PC-9 (cell line): ENCODE measurements at regions not wholly inside any gene's neighbourhood (a gene's known extent, or its start where the extent isn't known, plus 50 kb on each side); places are given as distances from the start of the nearest gene placed in this dataset.

ENCODE experiments used
- BruUV-seq: library from RNA; stranded (reverse); fragments of 400-500 nt; replicated peaks from 2 replicates; lab custom pipeline; 2021; lab: Mats Ljungman, UMichigan
- CTCF ChIA-PET: fragments of 300-600 bp; sonication (Branson Sonifier 250); formaldehyde crosslinking; loops from one replicate; lab custom pipeline; 2022; ENCODE audit warnings: antibody characterized with exemption; lab: Charles Lee
- POLR2A ChIA-PET: fragments of 300-600 bp; sonication (Branson Sonifier 250); formaldehyde crosslinking; loops from one replicate; lab custom pipeline; 2022; ENCODE audit warnings: antibody characterized with exemption; ENCODE audit not compliant: unreplicated experiment; lab: Charles Lee
- DNase-seq, 2 experiments: peaks; one replicate each; pipeline versions ENCODE4 v3.0.0 to v3.0.0-alpha.2; 2015 to 2022; ENCODE audit warnings: mixed read lengths in 1 of 2
- H2AFZ ChIP-seq: fragments of 200-600 bp; sonication (generic); 2 replicates; pipeline ENCODE4 v1.8.1; 2017; ENCODE audit warnings: antibody characterized with exemption
- H3F3A ChIP-seq: fragments of 200-600 bp; sonication (generic); 2 replicates; pipeline ENCODE4 v1.8.1; 2017; ENCODE audit warnings: antibody characterized with exemption, mild to moderate bottlenecking, low read depth; ENCODE audit not compliant: insufficient read depth
- H3K27ac ChIP-seq: fragments of 200-600 bp; sonication (generic); 2 replicates; pipeline ENCODE4 v1.6.1; 2016; ENCODE audit warnings: mixed run types
- H3K27me3 ChIP-seq: fragments of 200-600 bp; sonication (generic); 2 replicates; pipeline ENCODE4 v1.6.1; 2016; ENCODE audit warnings: low read depth, mixed run types; ENCODE audit not compliant: insufficient read depth
- H3K36me3 ChIP-seq: fragments of 200-600 bp; sonication (generic); 2 replicates; pipeline ENCODE4 v1.6.1; 2016; ENCODE audit warnings: low read depth, mixed run types
- H3K4me1 ChIP-seq: fragments of 200-600 bp; sonication (generic); replicated peaks from 2 replicates; pipeline ENCODE4 v1.6.1; 2016; ENCODE audit warnings: mixed run types; ENCODE audit not compliant: insufficient read depth
- H3K4me2 ChIP-seq: fragments of 200-600 bp; sonication (generic); 2 replicates; pipeline ENCODE4 v1.6.1; 2017; ENCODE audit warnings: mixed run types
- H3K4me3 ChIP-seq: fragments of 200-600 bp; sonication (generic); 2 replicates; pipeline ENCODE4 v1.6.1; 2016; ENCODE audit warnings: mixed run types
- H3K79me2 ChIP-seq: fragments of 200-600 bp; sonication (generic); 2 replicates; pipeline ENCODE4 v1.6.1; 2017; ENCODE audit warnings: low read depth, mixed run types
- H3K9me2 ChIP-seq: fragments of 200-600 bp; sonication (generic); 2 replicates; pipeline ENCODE4 v1.8.1; 2017; ENCODE audit warnings: mild to moderate bottlenecking; ENCODE audit not compliant: insufficient read depth
- H3K9me3 ChIP-seq: fragments of 200-600 bp; sonication (generic); 2 replicates; pipeline ENCODE4 v1.8.1; 2016; ENCODE audit warnings: low read depth; ENCODE audit not compliant: insufficient read depth
- H4K20me1 ChIP-seq: fragments of 200-600 bp; sonication (generic); 2 replicates; pipeline ENCODE4 v1.8.1; 2017; ENCODE audit not compliant: insufficient read depth
- CTCF ChIP-seq: fragments of 200-600 bp; sonication (generic); conservative IDR thresholded peaks from 2 replicates; pipeline ENCODE4 v1.6.1; 2017; ENCODE audit warnings: mixed run types, antibody characterized with exemption, mild to moderate bottlenecking, moderate library complexity
- EZH2 ChIP-seq: fragments of 200-600 bp; sonication (generic); IDR thresholded peaks from 2 replicates; pipeline ENCODE4 v1.8.0; 2017; ENCODE audit warnings: antibody characterized with exemption, low read depth
- intact Hi-C: fragments of 100-400 bp; cut with micrococcal nuclease; formaldehyde crosslinking; loops from one replicate; pipeline ENCODE4 v1.10.0; 2022; ENCODE audit not compliant: unreplicated experiment

GRCh38 chr4:74548561-74548960 lies 103.6 kb downstream of the AREG start:
- CTCF ChIA-PET: interaction anchor here (0.7 kb wide), 1 partner anchor 619 kb away, joined by 5 read pairs; no protein-coding TSS in a partner anchor
- Histone ChIP-seq H3K4me3 (no peak overlapping the region), H3K27me3 (no peaks in the 10 kb centered on the region), H3F3A (no peaks in the 10 kb centered on the region), H2AFZ (no peak overlapping the region), H3K4me2 (no peak overlapping the region), H3K9me3 (no peaks in the 10 kb centered on the region), H3K9me2 (no peaks in the 10 kb centered on the region), H3K27ac (no peak overlapping the region), H3K4me1 (peaks cover 17% of the 10 kb centered on the region), H4K20me1 (no peaks in the 10 kb centered on the region), H3K36me3 (no peaks in the 10 kb centered on the region), H3K79me2 (no peaks in the 10 kb centered on the region)
- intact Hi-C loops: no loop called here
- no peak for TF ChIP-seq CTCF
- no peak for TF ChIP-seq EZH2
- POLR2A ChIA-PET: no interaction called here
- DNase-seq: no peak
- no TSS peak for BruUV-seq

DNA sequence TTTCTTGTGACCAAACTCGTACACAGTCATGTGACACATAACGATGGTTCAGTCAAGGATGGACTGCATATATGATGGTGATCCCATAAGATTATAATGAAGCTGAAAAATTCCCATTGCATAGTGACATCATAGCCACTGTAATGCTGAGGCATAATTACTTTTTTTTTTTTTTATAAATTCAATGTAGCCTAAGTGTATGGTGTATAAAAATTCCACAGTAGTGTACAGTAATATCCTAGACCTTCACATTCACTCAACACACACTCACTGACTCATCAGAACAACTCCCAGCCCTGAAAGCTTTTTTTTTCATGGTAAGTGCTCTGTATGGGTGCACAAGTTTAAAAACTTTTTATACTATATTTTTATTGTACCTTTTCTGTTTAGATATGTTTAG lies 105.0 kb downstream of the AREG start:
- H4K20me1 ChIP-seq: no peaks in the 10 kb centered on the region
- H3K27me3 ChIP-seq: no peaks in the 10 kb centered on the region
- H3K4me3 ChIP-seq: no peak overlapping the region
- no peaks in the 10 kb centered on the region for H3K9me2 ChIP-seq
- ChIA-PET CTCF (no interaction called here), POLR2A (no interaction called here)
- H3F3A ChIP-seq: no peaks in the 10 kb centered on the region
- H3K27ac ChIP-seq: no peak overlapping the region
- intact Hi-C loops: no loop called here
- H3K79me2 ChIP-seq: no peaks in the 10 kb centered on the region
- no peak overlapping the region for H2AFZ ChIP-seq
- no peaks in the 10 kb centered on the region for H3K36me3 ChIP-seq
- TF ChIP-seq CTCF (no peak), EZH2 (no peak)
- no peaks in the 10 kb centered on the region for H3K9me3 ChIP-seq
- BruUV-seq: no TSS peak
- H3K4me1 ChIP-seq: peaks cover 8% of the 10 kb centered on the region
- no peak for DNase-seq
- H3K4me2 ChIP-seq: no peak overlapping the region

- peak in 1 of 2 experiments; percentile 46 for DNase-seq
- CTCF ChIA-PET: no interaction called here
- no peaks in the 10 kb centered on the region for H3K9me2 ChIP-seq
- no TSS peak for BruUV-seq
- no peak overlapping the region for H3K27ac ChIP-seq
- no peaks in the 10 kb centered on the region for H3K27me3 ChIP-seq
- H3F3A ChIP-seq: no peaks in the 10 kb centered on the region
- no peak overlapping the region for H3K4me3 ChIP-seq
- no peak overlapping the region for H3K4me2 ChIP-seq
- H4K20me1 ChIP-seq: no peaks in the 10 kb centered on the region
- intact Hi-C loops: no loop called here
- no peaks in the 10 kb centered on the region for H3K4me1 ChIP-seq
- H2AFZ ChIP-seq: no peak overlapping the region
- no peak for TF ChIP-seq CTCF
- no peak for TF ChIP-seq EZH2
- POLR2A ChIA-PET: no interaction called here
- H3K36me3 ChIP-seq: no peaks in the 10 kb centered on the region
- no peaks in the 10 kb centered on the region for H3K9me3 ChIP-seq
- no peaks in the 10 kb centered on the region for H3K79me2 ChIP-seq
Measured at GRCh38 chr4:74555231-74555630, 110.3 kb downstream of the AREG start.
